H9 (cell line): ENCODE measurements at regions not wholly inside any gene's neighbourhood (a gene's known extent, or its start where the extent isn't known, plus 50 kb on each side); places are given as distances from the start of the nearest gene placed in this dataset.

Source experiments
- DNase-seq: peaks from one replicate; pipeline ENCODE4 v3.0.0-alpha.2; 2017
- H2AFZ ChIP-seq: one replicate; pipeline ENCODE4 v1.6.1; 2013; ENCODE audit warnings: mild to moderate bottlenecking, low read length, control low read depth, moderate library complexity
- H2AK5ac ChIP-seq: 2 replicates; pipeline ENCODE4 v1.6.1; 2013; ENCODE audit warnings: low read length, control low read depth, mixed read lengths; ENCODE audit not compliant: insufficient read length
- H2BK120ac ChIP-seq: one replicate; pipeline ENCODE4 v1.6.1; 2013; ENCODE audit warnings: low read depth, mild to moderate bottlenecking, low read length, control low read depth, inconsistent platforms; ENCODE audit not compliant: poor library complexity, severe bottlenecking
- H2BK12ac ChIP-seq: 2 replicates; pipeline ENCODE4 v1.6.1; 2013; ENCODE audit warnings: low read length, control low read depth, mixed read lengths, low read depth; ENCODE audit not compliant: insufficient read length
- H2BK15ac ChIP-seq: 2 replicates; pipeline ENCODE4 v1.6.1; 2013; ENCODE audit warnings: low read depth, low read length, control low read depth
- H2BK20ac ChIP-seq: one replicate; pipeline ENCODE4 v1.6.1; 2013; ENCODE audit warnings: low read depth, mild to moderate bottlenecking, low read length, control low read depth, inconsistent platforms; ENCODE audit not compliant: poor library complexity, severe bottlenecking
- H2BK5ac ChIP-seq: 2 replicates; pipeline ENCODE4 v1.6.1; 2013; ENCODE audit warnings: low read length, control low read depth, mixed read lengths; ENCODE audit not compliant: insufficient read length
- H3K14ac ChIP-seq: 2 replicates; pipeline ENCODE4 v1.6.1; 2013; ENCODE audit warnings: low read length, control low read depth; ENCODE audit not compliant: insufficient read depth
- H3K18ac ChIP-seq: 2 replicates; pipeline ENCODE4 v1.6.1; 2013; ENCODE audit warnings: low read depth, mild to moderate bottlenecking, mixed read lengths, low read length, control low read depth; ENCODE audit not compliant: insufficient read length
- H3K23ac ChIP-seq: 2 replicates; pipeline ENCODE4 v1.6.1; 2013; ENCODE audit warnings: low read length, control low read depth, mixed read lengths, low read depth; ENCODE audit not compliant: insufficient read length
- H3K23me2 ChIP-seq: 2 replicates; pipeline ENCODE4 v1.6.1; 2013; ENCODE audit warnings: low read depth, mild to moderate bottlenecking, mixed read lengths, low read length, control low read depth; ENCODE audit not compliant: insufficient read length, poor library complexity, severe bottlenecking
- H3K27ac ChIP-seq: 2 replicates; pipeline ENCODE4 v1.5.1; 2013; ENCODE audit warnings: low read length, control low read depth, mixed read lengths, low read depth; ENCODE audit not compliant: insufficient read length
- H3K27me3 ChIP-seq: 2 replicates; pipeline ENCODE4 v1.6.1; 2013; ENCODE audit warnings: low read length, control low read depth, inconsistent platforms; ENCODE audit not compliant: insufficient read depth
- H3K4ac ChIP-seq: 2 replicates; pipeline ENCODE4 v1.6.1; 2013; ENCODE audit warnings: low read depth, mild to moderate bottlenecking, control low read depth, inconsistent platforms, low read length, moderate library complexity
- H3K4me1 ChIP-seq: 2 replicates; pipeline ENCODE4 v1.6.1; 2013; ENCODE audit warnings: low read length, control low read depth, inconsistent platforms; ENCODE audit not compliant: insufficient read depth
- H3K4me2 ChIP-seq: 2 replicates; pipeline ENCODE4 v1.6.1; 2013; ENCODE audit warnings: low read length, control low read depth, mixed read lengths; ENCODE audit not compliant: insufficient read length, insufficient read depth
- H3K56ac ChIP-seq: 2 replicates; pipeline ENCODE4 v1.6.1; 2013; ENCODE audit warnings: low read depth, mild to moderate bottlenecking, mixed read lengths, low read length, control low read depth; ENCODE audit not compliant: insufficient read length
- H3K79me1 ChIP-seq: 2 replicates; pipeline ENCODE4 v1.6.1; 2013; ENCODE audit warnings: low read depth, mild to moderate bottlenecking, moderate library complexity, low read length, control low read depth, inconsistent platforms; ENCODE audit not compliant: insufficient read depth, poor library complexity, severe bottlenecking
- H3K79me2 ChIP-seq: 2 replicates; pipeline ENCODE4 v1.6.1; 2013; ENCODE audit warnings: low read length, control low read depth, inconsistent platforms; ENCODE audit not compliant: insufficient read depth
- H3K9ac ChIP-seq: 2 replicates; pipeline ENCODE4 v1.6.1; 2013; ENCODE audit warnings: low read length, control low read depth, mixed read lengths; ENCODE audit not compliant: insufficient read length; ENCODE audit errors: extremely low read depth
- H3K9me3 ChIP-seq: one replicate; pipeline ENCODE4 v1.6.1; 2013; ENCODE audit warnings: low read depth, low read length, inconsistent platforms; ENCODE audit not compliant: control insufficient read depth
- H3T11ph ChIP-seq: one replicate; pipeline ENCODE4 v1.6.1; 2013; ENCODE audit warnings: mild to moderate bottlenecking, low read length, control low read depth, inconsistent platforms
- H4K20me1 ChIP-seq: one replicate; pipeline ENCODE4 v1.6.1; 2013; ENCODE audit not compliant: control insufficient read depth, insufficient read length, insufficient read depth
- H4K5ac ChIP-seq: 2 replicates; pipeline ENCODE4 v1.6.1; 2013; ENCODE audit warnings: low read depth, mild to moderate bottlenecking, mixed read lengths, low read length, control low read depth; ENCODE audit not compliant: insufficient read length
- H4K8ac ChIP-seq: replicated peaks from 2 replicates; pipeline ENCODE4 v1.6.1; 2013; ENCODE audit warnings: low read length, control low read depth, mixed read lengths, low read depth; ENCODE audit not compliant: insufficient read length
- H4K91ac ChIP-seq: 2 replicates; pipeline ENCODE4 v1.6.1; 2013; ENCODE audit warnings: low read depth, mild to moderate bottlenecking, moderate library complexity, mixed read lengths, low read length, control low read depth; ENCODE audit not compliant: insufficient read length
- H3K27ac Mint-ChIP-seq, 3 experiments: 2 replicates in 2 of 3; 3 replicates in 1 of 3; pipeline ENCODE4 v1.8.0; 2020 to 2021; ENCODE audit warnings: mixed read lengths in 3 of 3, mild to moderate bottlenecking in 1 of 3, moderate library complexity in 1 of 3
- H3K27me3 Mint-ChIP-seq: 2 replicates; pipeline ENCODE4 v1.8.0; 2021; ENCODE audit warnings: low read depth, mild to moderate bottlenecking, moderate library complexity, mixed read lengths
- H3K36me3 Mint-ChIP-seq, 3 experiments: 2 replicates in 2 of 3; 3 replicates in 1 of 3; pipeline ENCODE4 v1.8.0; 2020 to 2021; ENCODE audit warnings: low read depth in 3 of 3, mixed read lengths in 3 of 3; ENCODE audit not compliant: insufficient read depth in 1 of 3
- H3K4me1 Mint-ChIP-seq, 2 experiments: 2 replicates each; pipeline ENCODE4 v1.8.0; 2020; ENCODE audit warnings: mixed read lengths in 2 of 2
- H3K4me3 Mint-ChIP-seq, 2 experiments: 2 replicates in 1 of 2; 3 replicates in 1 of 2; pipeline ENCODE4 v1.8.0; 2020 to 2021; ENCODE audit warnings: mild to moderate bottlenecking in 2 of 2, mixed read lengths in 2 of 2, moderate library complexity in 1 of 2
- H3K9me3 Mint-ChIP-seq, 2 experiments: 2 replicates in 1 of 2; 3 replicates in 1 of 2; pipeline ENCODE4 v1.8.0; 2020; ENCODE audit warnings: mild to moderate bottlenecking in 2 of 2, mixed read lengths in 2 of 2, moderate library complexity in 1 of 2
- WGBS: extraction: QIAGEN DNeasy Blood & Tissue Kit; methylation state at CpG from one replicate; pipeline ENCODE4 v1.1.7; 2013; ENCODE audit warnings: missing lambda C conversion rate, low lambda C conversion rate, mixed read lengths; ENCODE audit not compliant: insufficient read length; ENCODE audit errors: extremely low coverage; 5-methylcytosine and 5-hydroxymethylcytosine counted together
- TF ChIP-seq, protein P1 (sequence below): fragments of 200-600 bp; sonication (generic); conservative IDR thresholded peaks from 3 replicates; pipeline ENCODE4 v1.8.0; 2021; ENCODE audit warnings: antibody characterized with exemption, mild to moderate bottlenecking

DNA sequence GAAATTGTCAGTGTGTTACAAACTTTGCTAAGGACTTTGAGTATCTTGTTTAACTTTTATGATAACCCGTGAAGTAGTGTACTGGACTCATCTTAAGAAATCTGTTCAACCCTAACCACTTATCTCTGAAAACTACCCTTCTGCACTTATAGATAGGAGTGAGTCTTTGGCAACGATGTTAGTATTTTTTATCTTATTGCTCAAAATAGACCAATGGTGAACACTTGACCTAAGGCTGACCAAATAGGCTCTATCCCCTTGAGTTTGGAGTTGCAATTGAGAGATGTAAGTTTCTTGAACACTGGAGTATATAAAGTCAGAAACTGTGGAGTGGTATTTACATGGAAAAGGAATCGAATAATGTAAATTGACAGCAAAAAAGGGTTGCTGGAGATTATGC, 786.1 kb downstream of the TMTC2 start:
- Mint-ChIP-seq H3K27me3 (no peaks in the 10 kb centered on the region), H3K4me1 (peaks cover 19 to 21% of the 10 kb centered on the region in 2 experiments), H3K27ac (no peak overlapping the region), H3K36me3 (no peaks in the 10 kb centered on the region), H3K4me3 (no peak overlapping the region), H3K9me3 (no peaks in the 10 kb centered on the region)
- Histone ChIP-seq H4K8ac (no peak overlapping the region), H2BK5ac (no peak overlapping the region), H3K79me2 (no peaks in the 10 kb centered on the region), H3K4me1 (no peaks in the 10 kb centered on the region; the same call in 1 of the 2 replicates), H2BK15ac (no peak overlapping the region), H3K23ac (no peak overlapping the region), H3K18ac (no peak overlapping the region), H3K9ac (no peak overlapping the region), H3K4me2 (no peak overlapping the region), H3K27me3 (no peaks in the 10 kb centered on the region), H3K9me3 (no peaks in the 10 kb centered on the region), H2AK5ac (no peak overlapping the region), H4K91ac (no peak overlapping the region), H2BK120ac (no peak overlapping the region), H2BK12ac (no peak overlapping the region), H4K5ac (no peak overlapping the region), H3K27ac (no peak overlapping the region), H3K23me2 (no peaks in the 10 kb centered on the region), H3K14ac (no peak overlapping the region), H4K20me1 (no peaks in the 10 kb centered on the region), H3K79me1 (no peaks in the 10 kb centered on the region), H2BK20ac (no peak overlapping the region), H3K4ac (no peak overlapping the region), H3T11ph (no peak overlapping the region), H2AFZ (no peak overlapping the region), H3K56ac (no peak overlapping the region)
- no peak for DNase-seq
- TF ChIP-seq, protein P1, sequence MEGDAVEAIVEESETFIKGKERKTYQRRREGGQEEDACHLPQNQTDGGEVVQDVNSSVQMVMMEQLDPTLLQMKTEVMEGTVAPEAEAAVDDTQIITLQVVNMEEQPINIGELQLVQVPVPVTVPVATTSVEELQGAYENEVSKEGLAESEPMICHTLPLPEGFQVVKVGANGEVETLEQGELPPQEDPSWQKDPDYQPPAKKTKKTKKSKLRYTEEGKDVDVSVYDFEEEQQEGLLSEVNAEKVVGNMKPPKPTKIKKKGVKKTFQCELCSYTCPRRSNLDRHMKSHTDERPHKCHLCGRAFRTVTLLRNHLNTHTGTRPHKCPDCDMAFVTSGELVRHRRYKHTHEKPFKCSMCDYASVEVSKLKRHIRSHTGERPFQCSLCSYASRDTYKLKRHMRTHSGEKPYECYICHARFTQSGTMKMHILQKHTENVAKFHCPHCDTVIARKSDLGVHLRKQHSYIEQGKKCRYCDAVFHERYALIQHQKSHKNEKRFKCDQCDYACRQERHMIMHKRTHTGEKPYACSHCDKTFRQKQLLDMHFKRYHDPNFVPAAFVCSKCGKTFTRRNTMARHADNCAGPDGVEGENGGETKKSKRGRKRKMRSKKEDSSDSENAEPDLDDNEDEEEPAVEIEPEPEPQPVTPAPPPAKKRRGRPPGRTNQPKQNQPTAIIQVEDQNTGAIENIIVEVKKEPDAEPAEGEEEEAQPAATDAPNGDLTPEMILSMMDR, result no peak
- no CpG with 5 or more reads among the region's 3 CpGs for whole genome bisulfite sequencing
